ENCODE measurements at regions not wholly inside any gene's neighbourhood (a gene's known extent, or its start where the extent isn't known, plus 50 kb on each side); places are given as distances from the start of the nearest gene placed in this dataset.
"Not testable (repeated sequence)": the region's sequence is repeated elsewhere in the genome, so short reads cannot be mapped to it uniquely, and the experiment has no call there.

GRCh38 chr2:87667027-87667426 is 80.9 kb upstream of the PLGLB2 start:
- intact Hi-C loops (cut with micrococcal nuclease); H3K27ac Mint-ChIP-seq; H3K4me1 Mint-ChIP-seq (ENCODE audit: low read depth); H3K9me3 Mint-ChIP-seq; DNase-seq (ENCODE audit: low spot score); H3K36me3 Mint-ChIP-seq (ENCODE audit: low read depth); H3K4me3 Mint-ChIP-seq (ENCODE audit: low read depth); H3K27me3 Mint-ChIP-seq (ENCODE audit: low read depth): not testable (repeated sequence)

- H3K4me1 Mint-ChIP-seq (ENCODE audit: low read depth); H3K9me3 Mint-ChIP-seq; DNase-seq (ENCODE audit: low spot score); intact Hi-C loops (cut with micrococcal nuclease); H3K27me3 Mint-ChIP-seq (ENCODE audit: low read depth); H3K36me3 Mint-ChIP-seq (ENCODE audit: low read depth); H3K27ac Mint-ChIP-seq; H3K4me3 Mint-ChIP-seq (ENCODE audit: low read depth): not testable (repeated sequence)
Observed at GRCh38 chr2:87668361-87668760, 79.5 kb upstream of the PLGLB2 start.

GRCh38 chr2:87669633-87670231 is 78.2 kb upstream of the PLGLB2 start:
- not testable (repeated sequence) for H3K27ac Mint-ChIP-seq; H3K36me3 Mint-ChIP-seq (ENCODE audit: low read depth)

GRCh38 chr2:87672404-87672803 is 75.5 kb upstream of the PLGLB2 start:
- DNase-seq (ENCODE audit: low spot score); H3K4me3 Mint-ChIP-seq (ENCODE audit: low read depth); H3K4me1 Mint-ChIP-seq (ENCODE audit: low read depth); H3K27me3 Mint-ChIP-seq (ENCODE audit: low read depth); H3K36me3 Mint-ChIP-seq (ENCODE audit: low read depth); intact Hi-C loops (cut with micrococcal nuclease); H3K9me3 Mint-ChIP-seq; H3K27ac Mint-ChIP-seq: not testable (repeated sequence)

More at GRCh38 chr2:87669633-87670231, 78.2 kb upstream of the PLGLB2 start:
- intact Hi-C loops (cut with micrococcal nuclease); H3K4me1 Mint-ChIP-seq (ENCODE audit: low read depth); H3K4me3 Mint-ChIP-seq (ENCODE audit: low read depth); H3K9me3 Mint-ChIP-seq; H3K27me3 Mint-ChIP-seq (ENCODE audit: low read depth); DNase-seq (ENCODE audit: low spot score): not testable (repeated sequence)

GRCh38 chr2:87674729-87675128 is 73.2 kb upstream of the PLGLB2 start:
- H3K36me3 Mint-ChIP-seq (ENCODE audit: low read depth); H3K4me3 Mint-ChIP-seq (ENCODE audit: low read depth): not testable (repeated sequence)

GRCh38 chr2:87675487-87675886 is 72.4 kb upstream of the PLGLB2 start:
- H3K4me3 Mint-ChIP-seq (ENCODE audit: low read depth); H3K4me1 Mint-ChIP-seq (ENCODE audit: low read depth); H3K27ac Mint-ChIP-seq; H3K27me3 Mint-ChIP-seq (ENCODE audit: low read depth); H3K36me3 Mint-ChIP-seq (ENCODE audit: low read depth); H3K9me3 Mint-ChIP-seq; intact Hi-C loops (cut with micrococcal nuclease); DNase-seq (ENCODE audit: low spot score): not testable (repeated sequence)

More at GRCh38 chr2:87674729-87675128, 73.2 kb upstream of the PLGLB2 start:
- intact Hi-C loops (cut with micrococcal nuclease); H3K4me1 Mint-ChIP-seq (ENCODE audit: low read depth); DNase-seq (ENCODE audit: low spot score); H3K9me3 Mint-ChIP-seq; H3K27ac Mint-ChIP-seq; H3K27me3 Mint-ChIP-seq (ENCODE audit: low read depth): not testable (repeated sequence)

- DNase-seq (ENCODE audit: low spot score); H3K27ac Mint-ChIP-seq; intact Hi-C loops (cut with micrococcal nuclease): not testable (repeated sequence)
Observed at GRCh38 chr2:87677421-87677923, 70.4 kb upstream of the PLGLB2 start.

GRCh38 chr2:87678742-87679173 is 69.1 kb upstream of the PLGLB2 start:
- H3K27me3 Mint-ChIP-seq (ENCODE audit: low read depth); H3K36me3 Mint-ChIP-seq (ENCODE audit: low read depth); H3K27ac Mint-ChIP-seq; H3K4me3 Mint-ChIP-seq (ENCODE audit: low read depth); intact Hi-C loops (cut with micrococcal nuclease); H3K9me3 Mint-ChIP-seq; DNase-seq (ENCODE audit: low spot score); H3K4me1 Mint-ChIP-seq (ENCODE audit: low read depth): not testable (repeated sequence)

More at GRCh38 chr2:87677421-87677923, 70.4 kb upstream of the PLGLB2 start:
- H3K9me3 Mint-ChIP-seq; H3K4me3 Mint-ChIP-seq (ENCODE audit: low read depth); H3K27me3 Mint-ChIP-seq (ENCODE audit: low read depth); H3K4me1 Mint-ChIP-seq (ENCODE audit: low read depth); H3K36me3 Mint-ChIP-seq (ENCODE audit: low read depth): not testable (repeated sequence)

GRCh38 chr2:87679950-87680349 is 67.9 kb upstream of the PLGLB2 start:
- H3K36me3 Mint-ChIP-seq (ENCODE audit: low read depth); H3K9me3 Mint-ChIP-seq; H3K27me3 Mint-ChIP-seq (ENCODE audit: low read depth); H3K27ac Mint-ChIP-seq; intact Hi-C loops (cut with micrococcal nuclease); H3K4me1 Mint-ChIP-seq (ENCODE audit: low read depth); DNase-seq (ENCODE audit: low spot score); H3K4me3 Mint-ChIP-seq (ENCODE audit: low read depth): not testable (repeated sequence)

- H3K4me3 Mint-ChIP-seq (ENCODE audit: low read depth); H3K4me1 Mint-ChIP-seq (ENCODE audit: low read depth); H3K27ac Mint-ChIP-seq; H3K9me3 Mint-ChIP-seq; H3K36me3 Mint-ChIP-seq (ENCODE audit: low read depth); H3K27me3 Mint-ChIP-seq (ENCODE audit: low read depth); DNase-seq (ENCODE audit: low spot score); intact Hi-C loops (cut with micrococcal nuclease): not testable (repeated sequence)
Observed at GRCh38 chr2:87680691-87681090, 67.2 kb upstream of the PLGLB2 start.

- H3K4me3 Mint-ChIP-seq (ENCODE audit: low read depth); H3K27me3 Mint-ChIP-seq (ENCODE audit: low read depth); H3K9me3 Mint-ChIP-seq; intact Hi-C loops (cut with micrococcal nuclease); H3K4me1 Mint-ChIP-seq (ENCODE audit: low read depth); DNase-seq (ENCODE audit: low spot score); H3K36me3 Mint-ChIP-seq (ENCODE audit: low read depth); H3K27ac Mint-ChIP-seq: not testable (repeated sequence)
Observed at GRCh38 chr2:87683451-87683850, 64.4 kb upstream of the PLGLB2 start.

GRCh38 chr2:87683961-87684360 is 63.9 kb upstream of the PLGLB2 start:
- H3K27ac Mint-ChIP-seq; H3K4me1 Mint-ChIP-seq (ENCODE audit: low read depth); H3K9me3 Mint-ChIP-seq; DNase-seq (ENCODE audit: low spot score); H3K36me3 Mint-ChIP-seq (ENCODE audit: low read depth); H3K27me3 Mint-ChIP-seq (ENCODE audit: low read depth); H3K4me3 Mint-ChIP-seq (ENCODE audit: low read depth); intact Hi-C loops (cut with micrococcal nuclease): not testable (repeated sequence)

GRCh38 chr2:87685558-87685957 is 62.3 kb upstream of the PLGLB2 start:
- H3K27ac Mint-ChIP-seq; H3K4me3 Mint-ChIP-seq (ENCODE audit: low read depth); H3K27me3 Mint-ChIP-seq (ENCODE audit: low read depth); DNase-seq (ENCODE audit: low spot score); H3K36me3 Mint-ChIP-seq (ENCODE audit: low read depth); intact Hi-C loops (cut with micrococcal nuclease); H3K4me1 Mint-ChIP-seq (ENCODE audit: low read depth); H3K9me3 Mint-ChIP-seq: not testable (repeated sequence)

Data from activated T-helper 2 cell treated with anti-CD3 and anti-CD28 coated beads, Interferon-gamma antibody, Interleukin-2, Interleukin-4, amounts not matched to agents 10 μg/mL and 5 μg/mL and 100 μg/mL, durations not matched to agents 14 hours and 24 hours and 36 hours (primary cell).